ENCODE measurements at regions not wholly inside any gene's neighbourhood (a gene's known extent, or its start where the extent isn't known, plus 50 kb on each side); places are given as distances from the start of the nearest gene placed in this dataset.
"Not testable (repeated sequence)": the region's sequence is repeated elsewhere in the genome, so short reads cannot be mapped to it uniquely, and the experiment has no call there.

- intact Hi-C loops (cut with DNase I); H3K4me3 ChIP-seq; H3K27ac ChIP-seq; H3K4me1 ChIP-seq; H3K36me3 ChIP-seq; ATAC-seq; H3K27me3 ChIP-seq; H3K9me3 ChIP-seq: not testable (repeated sequence)
- peak in 1 of 3 donors; percentile 31 for DNase-seq
- 39% methylated on average over 5 of the region's 5 CpGs for WGBS (ENCODE audit: insufficient coverage, low coverage, low lambda C conversion rate, missing lambda C conversion rate)
Measured at GRCh38 chr21:9302246-9302645, 1219.1 kb upstream of the TPTE start.

Measured in right lobe of liver (tissue), 6 donors.